GM10266 (cell line): ENCODE measurements at regions not wholly inside any gene's neighbourhood (a gene's known extent, or its start where the extent isn't known, plus 50 kb on each side); places are given as distances from the start of the nearest gene placed in this dataset.

Source experiments
- DNase-seq: peaks from one replicate; pipeline ENCODE4 v3.0.0; 2012; ENCODE audit errors: extremely low spot score
- TF ChIP-seq, protein P1 (sequence below): IDR thresholded peaks from 2 replicates; pipeline ENCODE4 v1.5.1; 2012; ENCODE audit warnings: mild to moderate bottlenecking, low read depth; ENCODE audit not compliant: control insufficient read depth, insufficient read depth; ENCODE audit errors: missing control alignments

DNA sequence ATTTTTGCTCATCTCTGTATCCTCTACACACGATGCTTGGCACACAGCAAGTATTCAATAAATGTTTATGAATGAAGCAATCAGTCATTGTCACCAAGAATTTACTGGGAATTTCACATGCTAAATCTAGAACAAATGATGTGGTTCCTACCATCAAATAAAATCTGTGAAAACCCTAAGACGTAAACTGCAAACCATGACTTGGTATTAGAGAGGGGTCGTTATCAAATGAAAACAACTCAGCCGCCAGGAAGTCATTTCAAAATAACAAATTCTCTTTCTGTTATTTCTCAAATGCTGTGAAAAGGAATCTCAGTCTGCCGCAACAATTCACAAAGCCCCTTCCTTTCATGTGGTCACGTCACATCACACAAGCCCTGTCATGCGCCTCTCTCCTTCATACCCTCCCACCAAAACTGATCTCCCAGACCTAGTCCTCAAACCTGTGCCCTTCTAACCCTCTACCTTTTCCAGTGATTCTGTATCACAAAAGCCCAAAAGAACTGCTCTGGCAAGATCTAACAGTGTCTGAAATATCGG lies 173.6 kb downstream of the DEPDC1B start:
- TF ChIP-seq, protein P1, sequence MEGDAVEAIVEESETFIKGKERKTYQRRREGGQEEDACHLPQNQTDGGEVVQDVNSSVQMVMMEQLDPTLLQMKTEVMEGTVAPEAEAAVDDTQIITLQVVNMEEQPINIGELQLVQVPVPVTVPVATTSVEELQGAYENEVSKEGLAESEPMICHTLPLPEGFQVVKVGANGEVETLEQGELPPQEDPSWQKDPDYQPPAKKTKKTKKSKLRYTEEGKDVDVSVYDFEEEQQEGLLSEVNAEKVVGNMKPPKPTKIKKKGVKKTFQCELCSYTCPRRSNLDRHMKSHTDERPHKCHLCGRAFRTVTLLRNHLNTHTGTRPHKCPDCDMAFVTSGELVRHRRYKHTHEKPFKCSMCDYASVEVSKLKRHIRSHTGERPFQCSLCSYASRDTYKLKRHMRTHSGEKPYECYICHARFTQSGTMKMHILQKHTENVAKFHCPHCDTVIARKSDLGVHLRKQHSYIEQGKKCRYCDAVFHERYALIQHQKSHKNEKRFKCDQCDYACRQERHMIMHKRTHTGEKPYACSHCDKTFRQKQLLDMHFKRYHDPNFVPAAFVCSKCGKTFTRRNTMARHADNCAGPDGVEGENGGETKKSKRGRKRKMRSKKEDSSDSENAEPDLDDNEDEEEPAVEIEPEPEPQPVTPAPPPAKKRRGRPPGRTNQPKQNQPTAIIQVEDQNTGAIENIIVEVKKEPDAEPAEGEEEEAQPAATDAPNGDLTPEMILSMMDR = no peak
- DNase-seq = no peak

DNA sequence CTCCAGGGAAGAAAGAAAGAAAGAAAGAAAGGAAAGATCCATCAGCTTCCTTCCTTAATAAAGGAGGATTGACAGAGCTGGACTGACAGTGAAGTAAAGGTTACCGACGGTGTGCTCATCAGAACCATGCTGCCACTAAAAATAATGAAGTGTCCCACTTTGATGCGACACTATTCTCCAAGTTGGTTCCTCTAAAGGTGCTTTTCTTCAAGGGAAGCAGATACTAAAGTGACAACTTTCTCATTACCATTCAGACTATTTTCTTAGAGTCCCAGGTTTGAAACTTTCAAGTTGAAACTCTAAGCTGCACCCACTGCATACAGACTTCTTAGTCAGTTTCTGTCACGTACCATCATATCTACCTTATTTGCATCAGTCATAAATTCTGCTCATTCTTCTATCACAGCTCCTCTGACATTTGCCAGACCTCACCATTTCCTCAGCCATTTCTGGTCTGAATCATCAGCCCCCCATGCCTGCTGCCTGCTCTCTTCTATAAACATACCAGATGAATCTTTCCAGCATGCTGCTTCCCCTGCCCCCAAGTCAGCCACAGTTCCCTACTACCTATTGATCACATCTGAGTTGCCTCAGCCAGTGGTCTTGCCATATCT lies 177.6 kb downstream of the DEPDC1B start:
- TF ChIP-seq, protein P1 = no peak
- DNase-seq = peak; percentile 81

DNA sequence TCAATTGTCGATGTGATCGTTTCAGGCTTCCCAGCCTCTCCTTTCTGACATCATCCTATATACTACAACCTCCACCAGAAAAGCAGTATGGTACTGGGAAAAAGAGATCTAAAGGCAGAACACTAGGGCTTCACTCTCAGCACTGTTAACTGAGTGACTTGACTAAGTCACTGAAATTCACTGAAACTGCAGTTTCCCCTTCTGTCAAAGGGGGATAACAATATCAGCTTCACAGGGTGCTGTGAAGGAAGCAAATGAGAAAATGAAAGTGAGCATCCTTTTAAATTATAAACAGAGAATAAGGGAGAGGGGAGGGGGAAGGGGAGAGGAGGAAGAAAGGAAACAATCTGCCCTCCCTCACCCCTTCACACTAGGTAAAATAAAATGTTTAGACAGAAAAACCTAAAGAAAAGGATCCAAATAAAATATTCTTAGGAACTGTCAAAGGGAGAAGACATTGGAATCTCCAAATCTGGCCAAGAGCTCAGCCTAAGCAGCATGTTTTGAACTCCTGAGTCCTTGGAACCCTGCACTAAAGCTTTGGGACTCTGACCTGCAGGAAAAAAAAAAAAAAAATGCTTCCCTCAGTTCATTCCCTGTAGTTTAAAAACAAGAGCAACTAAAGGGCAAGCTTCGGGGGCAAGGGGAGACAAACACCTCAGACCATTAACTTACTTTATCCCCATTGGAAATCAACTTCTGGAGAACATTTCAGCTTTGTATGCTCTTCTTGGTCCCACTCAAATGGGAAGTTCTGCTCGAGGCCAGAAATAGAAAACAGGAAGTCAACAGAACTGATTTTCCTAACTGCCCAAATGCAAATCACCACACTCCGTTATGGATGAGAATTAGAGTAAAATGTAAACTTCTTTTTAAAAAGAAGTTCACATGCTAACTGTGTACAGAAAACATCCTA lies 178.3 kb downstream of the DEPDC1B start:
- no peak for DNase-seq
- TF ChIP-seq, protein P1 = no peak

DNA sequence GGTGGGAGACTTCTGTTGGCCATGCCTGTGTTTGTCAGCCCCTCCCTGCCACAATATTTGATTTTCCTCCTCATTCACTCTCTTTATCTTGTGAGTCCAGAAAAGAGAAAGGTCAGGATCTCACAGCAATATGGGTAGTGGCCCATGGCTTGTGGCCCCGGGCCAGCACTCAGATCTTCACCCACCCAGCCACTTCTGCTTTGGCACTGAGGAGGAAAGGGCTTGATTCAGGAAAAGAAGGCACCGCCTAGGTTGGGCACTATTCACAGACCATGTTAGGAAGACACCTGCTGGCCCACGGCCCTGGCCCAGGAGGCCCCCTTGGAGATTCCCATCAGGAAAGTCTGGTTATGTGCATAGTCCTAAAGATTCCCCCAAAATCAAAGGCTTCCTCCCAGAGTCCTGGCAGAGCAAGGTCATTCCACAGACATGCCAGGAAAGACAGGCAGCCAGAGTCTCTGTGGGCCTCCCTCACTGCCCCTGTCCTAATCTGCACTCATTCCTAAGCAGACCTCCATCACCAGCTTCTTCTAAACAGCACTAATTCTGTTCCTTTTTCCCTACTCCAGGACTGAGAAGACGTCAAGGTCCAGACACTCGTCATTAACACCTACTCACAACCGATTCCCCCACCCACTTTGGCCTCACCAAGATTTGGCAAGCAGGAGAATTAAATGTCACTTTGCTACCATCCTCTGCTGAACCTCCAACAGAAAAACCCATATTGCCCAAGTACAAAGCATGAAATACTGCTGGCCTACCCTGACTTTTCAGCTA lies 179.3 kb downstream of the DEPDC1B start:
- TF ChIP-seq, protein P1 = no peak
- no peak for DNase-seq

DNA sequence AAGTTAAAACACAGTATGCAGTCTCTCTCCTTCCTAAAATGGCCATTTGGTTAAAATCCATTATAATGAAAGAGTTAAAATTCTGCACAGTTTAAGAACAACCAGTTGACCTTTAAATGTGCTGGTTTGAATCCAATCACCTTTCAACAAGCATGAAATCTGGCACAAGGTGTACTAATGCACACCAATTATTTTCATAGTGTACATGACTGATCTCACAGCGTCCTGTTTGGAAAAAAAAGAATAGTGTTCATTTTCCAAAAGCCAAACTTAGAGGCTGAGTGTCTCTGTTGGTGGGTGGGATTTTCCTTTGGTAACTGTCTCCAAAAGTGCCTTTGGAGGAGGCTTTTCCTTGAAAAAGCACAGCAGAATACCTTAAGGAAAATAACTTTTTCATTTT lies 180.6 kb downstream of the DEPDC1B start:
- TF ChIP-seq, protein P1 = no peak
- no peak for DNase-seq

DNA sequence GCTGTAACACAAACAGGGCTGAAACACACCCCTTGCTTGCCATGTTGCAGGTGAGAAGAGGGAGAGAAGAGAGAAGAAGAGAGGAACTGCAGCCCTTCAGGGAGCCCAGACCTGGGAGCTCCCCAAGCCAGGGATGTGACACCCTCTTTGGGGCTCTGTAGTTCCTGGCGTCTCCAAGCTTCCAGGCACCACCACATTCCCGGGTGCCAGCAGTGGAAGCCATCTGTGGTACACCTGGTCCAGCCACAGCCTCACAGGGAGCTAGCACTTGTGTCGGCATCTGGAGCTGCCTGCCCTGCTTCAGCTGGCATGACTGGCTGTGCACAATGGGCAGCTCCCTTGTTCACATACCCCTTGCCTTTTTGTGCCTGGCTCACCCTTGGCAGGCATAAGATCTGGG lies 182.1 kb downstream of the DEPDC1B start:
- TF ChIP-seq, protein P1 = no peak
- no peak for DNase-seq
